H1 (cell line): ENCODE measurements at regions not wholly inside any gene's neighbourhood (a gene's known extent, or its start where the extent isn't known, plus 50 kb on each side); places are given as distances from the start of the nearest gene placed in this dataset.

ENCODE experiments used
- ATF2 ChIP-seq: IDR thresholded peaks from 2 replicates; pipeline ENCODE4 v1.6.1; 2012; ENCODE audit warnings: low read length, inconsistent platforms
- BCL11A ChIP-seq, 2 experiments: IDR thresholded peaks; one replicate each; pipeline ENCODE4 v1.6.1; 2011; ENCODE audit warnings: low read depth in 2 of 2, low read length in 2 of 2, mild to moderate bottlenecking in 2 of 2
- CTBP2 ChIP-seq: IDR thresholded peaks from 2 replicates; pipeline ENCODE4 v1.7.0; 2011; ENCODE audit warnings: borderline replicate concordance, mild to moderate bottlenecking, moderate library complexity, mixed read lengths, low read length; ENCODE audit not compliant: insufficient read depth, insufficient read length
- POU5F1 ChIP-seq: IDR thresholded peaks from 2 replicates; pipeline ENCODE4 v1.6.1; 2011; ENCODE audit warnings: low read depth, mild to moderate bottlenecking, low read length, moderate library complexity
- TEAD4 ChIP-seq: IDR thresholded peaks from 2 replicates; pipeline ENCODE4 v1.6.1; 2012; ENCODE audit warnings: low read depth, low read length, inconsistent platforms, mixed read lengths
- USF2 ChIP-seq: IDR thresholded peaks from 2 replicates; pipeline ENCODE4 v1.6.1; 2011; ENCODE audit warnings: low read length, improper control_type of control experiment

- TF ChIP-seq CTBP2 (no peak), ATF2 (no peak), BCL11A (IDR thresholded peaks at IDR 0.05; ENCODE audit: low read depth in 2 of 2, low read length in 2 of 2) (no peak), TEAD4 (no peak), POU5F1 (no peak), USF2 (no peak)
Observed at GRCh38 chr4:128371876-128372275, 84.3 kb upstream of the PGRMC2 start (continued).
